PFSK-1 (cell line): ENCODE measurements at regions not wholly inside any gene's neighbourhood (a gene's known extent, or its start where the extent isn't known, plus 50 kb on each side); places are given as distances from the start of the nearest gene placed in this dataset.

ENCODE experiments used
- FOXP2 ChIP-seq: optimal IDR thresholded peaks from 2 replicates; pipeline ENCODE3; 2011; ENCODE audit warnings: borderline replicate concordance, control low read depth, inconsistent platforms; ENCODE audit not compliant: insufficient read depth; ENCODE audit errors: extremely low read length, extremely low read depth
- POLR2AphosphoS5 ChIP-seq: IDR thresholded peaks from 2 replicates; pipeline ENCODE4 v1.6.1; 2012; ENCODE audit warnings: low read depth, mild to moderate bottlenecking, control low read depth, low read length, moderate library complexity
- SIN3A ChIP-seq: IDR thresholded peaks from 2 replicates; pipeline ENCODE4 v1.6.1; 2012; ENCODE audit warnings: mild to moderate bottlenecking, low read length, moderate library complexity, borderline replicate concordance; ENCODE audit not compliant: insufficient read depth
- TAF1 ChIP-seq: IDR thresholded peaks from 2 replicates; pipeline ENCODE4 v1.6.1; 2012; ENCODE audit warnings: low read length, control low read depth, borderline replicate concordance; ENCODE audit not compliant: insufficient read depth
- TF ChIP-seq, protein P1 (sequence below), 2 experiments: IDR thresholded peaks; 2 replicates each; pipeline versions ENCODE4 v1.6.1 to v1.8.0; 2011 to 2012; ENCODE audit warnings: low read depth in 2 of 2, low read length in 2 of 2, control low read depth in 1 of 2, inconsistent platforms in 1 of 2, mild to moderate bottlenecking in 1 of 2, moderate library complexity in 1 of 2; ENCODE audit not compliant: insufficient read depth in 1 of 2

GRCh38 chr4:123501733-123502132 is 105.1 kb downstream of the SPRY1 start:
- TF ChIP-seq, protein P1, sequence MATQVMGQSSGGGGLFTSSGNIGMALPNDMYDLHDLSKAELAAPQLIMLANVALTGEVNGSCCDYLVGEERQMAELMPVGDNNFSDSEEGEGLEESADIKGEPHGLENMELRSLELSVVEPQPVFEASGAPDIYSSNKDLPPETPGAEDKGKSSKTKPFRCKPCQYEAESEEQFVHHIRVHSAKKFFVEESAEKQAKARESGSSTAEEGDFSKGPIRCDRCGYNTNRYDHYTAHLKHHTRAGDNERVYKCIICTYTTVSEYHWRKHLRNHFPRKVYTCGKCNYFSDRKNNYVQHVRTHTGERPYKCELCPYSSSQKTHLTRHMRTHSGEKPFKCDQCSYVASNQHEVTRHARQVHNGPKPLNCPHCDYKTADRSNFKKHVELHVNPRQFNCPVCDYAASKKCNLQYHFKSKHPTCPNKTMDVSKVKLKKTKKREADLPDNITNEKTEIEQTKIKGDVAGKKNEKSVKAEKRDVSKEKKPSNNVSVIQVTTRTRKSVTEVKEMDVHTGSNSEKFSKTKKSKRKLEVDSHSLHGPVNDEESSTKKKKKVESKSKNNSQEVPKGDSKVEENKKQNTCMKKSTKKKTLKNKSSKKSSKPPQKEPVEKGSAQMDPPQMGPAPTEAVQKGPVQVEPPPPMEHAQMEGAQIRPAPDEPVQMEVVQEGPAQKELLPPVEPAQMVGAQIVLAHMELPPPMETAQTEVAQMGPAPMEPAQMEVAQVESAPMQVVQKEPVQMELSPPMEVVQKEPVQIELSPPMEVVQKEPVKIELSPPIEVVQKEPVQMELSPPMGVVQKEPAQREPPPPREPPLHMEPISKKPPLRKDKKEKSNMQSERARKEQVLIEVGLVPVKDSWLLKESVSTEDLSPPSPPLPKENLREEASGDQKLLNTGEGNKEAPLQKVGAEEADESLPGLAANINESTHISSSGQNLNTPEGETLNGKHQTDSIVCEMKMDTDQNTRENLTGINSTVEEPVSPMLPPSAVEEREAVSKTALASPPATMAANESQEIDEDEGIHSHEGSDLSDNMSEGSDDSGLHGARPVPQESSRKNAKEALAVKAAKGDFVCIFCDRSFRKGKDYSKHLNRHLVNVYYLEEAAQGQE (IDR thresholded peaks at IDR 0.05; ENCODE audit: insufficient read depth in 1 of 2, low read depth in 2 of 2, low read length in 2 of 2) = no peak
- no peak for TF ChIP-seq SIN3A
- no peak for TF ChIP-seq POLR2AphosphoS5
- no peak for TF ChIP-seq TAF1
- no peak for TF ChIP-seq FOXP2
